Suprapubic skin (tissue), 4 donors: ENCODE measurements at regions not wholly inside any gene's neighbourhood (a gene's known extent, or its start where the extent isn't known, plus 50 kb on each side); places are given as distances from the start of the nearest gene placed in this dataset.

ENCODE experiments used
- CTCF ChIP-seq, 2 donors: fragments of 200-600 bp in 1 of 2; fragments of 450-650 bp in 1 of 2; sonication (generic) in 1 of 2; IDR thresholded peaks; one replicate each; pipeline ENCODE4 v1.5.1; 2016 to 2019; ENCODE audit warnings: antibody characterized with exemption in 2 of 2, mild to moderate bottlenecking in 1 of 2, moderate library complexity in 1 of 2
- EP300 ChIP-seq: sonication (generic); formaldehyde crosslinking; IDR thresholded peaks from one replicate; pipeline ENCODE4 v1.6.1; 2017; ENCODE audit warnings: antibody characterized with exemption
- POLR2A ChIP-seq, 2 donors: fragments of 450-650 bp; IDR thresholded peaks; one replicate each; pipeline ENCODE4 v1.6.1; 2017; ENCODE audit warnings: antibody characterized with exemption in 2 of 2, mild to moderate bottlenecking in 2 of 2, moderate library complexity in 2 of 2
- POLR2AphosphoS5 ChIP-seq, 3 donors: sonication (generic); formaldehyde crosslinking; IDR thresholded peaks; one replicate each; pipeline ENCODE4 v1.6.1; 2017; ENCODE audit warnings: antibody characterized with exemption in 3 of 3

GRCh38 chr2:122486086-122486485 lies 730.6 kb downstream of the TSN start:
- no peak for TF ChIP-seq CTCF (IDR thresholded peaks at IDR 0.05)
- TF ChIP-seq POLR2A (IDR thresholded peaks at IDR 0.05) = no peak
- no peak for TF ChIP-seq POLR2AphosphoS5 (IDR thresholded peaks at IDR 0.05)
- no peak for TF ChIP-seq EP300
